Heart right ventricle (tissue), 16 donors: ENCODE measurements at regions not wholly inside any gene's neighbourhood (a gene's known extent, or its start where the extent isn't known, plus 50 kb on each side); places are given as distances from the start of the nearest gene placed in this dataset.

Source experiments
- ATAC-seq, 8 donors: fragments of 200-7000 bp; cut with Tn5 transposase; one replicate each; pipeline ENCODE4 v1.9.1; 2020; ENCODE audit warnings: mild to moderate bottlenecking in 8 of 8, moderate library complexity in 8 of 8, moderate number of reproducible peaks in 1 of 8
- DNase-seq, 2 donors: peaks; one replicate each; pipeline ENCODE4 v3.0.0-alpha.2; 2020
- H3K27ac ChIP-seq, 10 donors: fragments of 200-600 bp; sonication (generic) in 2 of 10; one replicate each; pipeline versions ENCODE4 v1.5.0 to v1.8.0; 2020 to 2022; ENCODE audit warnings: mild to moderate bottlenecking in 3 of 10
- H3K27me3 ChIP-seq, 7 donors: fragments of 200-600 bp; one replicate each; pipeline ENCODE4 v1.8.0; 2021 to 2022; ENCODE audit warnings: mild to moderate bottlenecking in 2 of 7
- H3K36me3 ChIP-seq, 9 donors: fragments of 200-600 bp; sonication (generic) in 1 of 9; one replicate each; pipeline versions ENCODE4 v1.5.0 to v1.8.0; 2020 to 2022; ENCODE audit warnings: mild to moderate bottlenecking in 2 of 9
- H3K4me1 ChIP-seq, 9 donors: fragments of 200-600 bp; sonication (generic) in 1 of 9; one replicate each; pipeline versions ENCODE4 v1.5.0 to v1.8.0; 2020 to 2022; ENCODE audit warnings: mild to moderate bottlenecking in 4 of 9
- H3K4me3 ChIP-seq, 10 donors: fragments of 200-600 bp; sonication (generic) in 2 of 10; one replicate each; pipeline versions ENCODE4 v1.5.0 to v1.8.0; 2020 to 2022; ENCODE audit warnings: mild to moderate bottlenecking in 7 of 10, moderate library complexity in 2 of 10
- H3K9me3 ChIP-seq, 11 donors: fragments of 200-600 bp in 10 of 11; sonication (generic) in 2 of 11; one replicate each; pipeline versions ENCODE4 v1.5.0 to v1.8.0; 2013 to 2022; ENCODE audit warnings: mild to moderate bottlenecking in 2 of 11, control low read depth in 1 of 11, moderate library complexity in 1 of 11
- CTCF ChIP-seq, 9 donors: fragments of 200-600 bp; sonication (generic) in 2 of 9; IDR thresholded peaks; one replicate each; pipeline versions ENCODE4 v1.5.0 to v1.8.0; 2021 to 2022; ENCODE audit warnings: antibody characterized with exemption in 9 of 9, mild to moderate bottlenecking in 5 of 9, moderate library complexity in 1 of 9
- WGBS, 2 donors: extraction: QIAGEN DNeasy Blood & Tissue Kit; methylation state at CpG; one replicate each; pipeline ENCODE4 v1.1.7; 2013; ENCODE audit warnings: inconsistent platforms in 1 of 2; 5-methylcytosine and 5-hydroxymethylcytosine counted together
- intact Hi-C, 10 donors: fragments of 100-400 bp; cut with DNase I; formaldehyde crosslinking; loops; one replicate each; pipeline versions ENCODE4 v1.11.1 to v1.14.2; 2022
- donor health status: Arrhythmogenic right ventricular cardiomyopathy.
- donor health status: ischemic (EF 13 %, LVEDD 7.1; RV severe dilation, severe dysfunction).
- donor health status: healthy with polysubstance abuse.
- donor health status: DM: no; HTN: yes; CAD: no.
- donor health status: DM: no; HTN: no; CAD: no.
- donor health status: ischemic (EF 25% LVEDD 6.9; RV normal size, moderate dysfunction).
- donor health status: ischemic (EF 25% LVEDD 5.7; RV mildly dilated, moderate dysfunction).
- donor health status: healthy.
- donor health status: DM: yes; HTN: yes; CAD: no.
- donor health status: Ischemic cardiomyopathy.
- donor health status: ischemic (EF 35%, LVEDD 5.7; RV mildly dilated, moderate dysfunction).
- donor health status: nonischemic (EF 11% LVEDD 7.7; RV severe dilation, severe dysfunction).
- donor health status: DM: yes; HTN: yes; CAD: no.
- donor health status: PGD.
- donor health status: ischemic (EF 29% LVEDD 5.4; RV normal size, mild dysfunction).
- donor health status: nonischemic (EF 23%, LVEDD 6.1; RV moderate dilation, normal function).

- DNase-seq (no peak), ATAC-seq (no peak)
- WGBS, 2 donors: 35 to 46% methylated on average over 7 of the region's 7 CpGs
- intact Hi-C loops: no loop called here
- no peaks in the 10 kb centered on the region for H3K9me3 ChIP-seq
- no peak overlapping the region for H3K27ac ChIP-seq
- no peak for TF ChIP-seq CTCF (IDR thresholded peaks at IDR 0.05)
- H3K36me3 ChIP-seq: no peaks in the 10 kb centered on the region
- peaks cover 0 to 53% (median 15%) of the 10 kb centered on the region in 7 donors for H3K27me3 ChIP-seq
- peak overlapping the region in 3 of 10 donors; percentile 15 to 34 (median 31) for H3K4me3 ChIP-seq
- H3K4me1 ChIP-seq: peaks cover 0 to 13% (median 2%) of the 10 kb centered on the region in 9 donors
Observed at GRCh38 chr22:26902401-26903029, 245.1 kb downstream of the MIAT start.

- Histone ChIP-seq H3K9me3 (no peaks in the 10 kb centered on the region), H3K4me1 (peaks cover 0 to 13% (median 2%) of the 10 kb centered on the region in 9 donors), H3K27ac (no peak overlapping the region), H3K4me3 (peak overlapping the region in 3 of 10 donors; percentile 15 to 34 (median 31)), H3K27me3 (peaks cover 0 to 53% (median 15%) of the 10 kb centered on the region in 7 donors), H3K36me3 (no peaks in the 10 kb centered on the region)
- intact Hi-C loops: no loop called here
- DNase-seq (no peak), ATAC-seq (peak in 4 of 8 donors; percentile 31 to 46 (median 42))
- no peak for TF ChIP-seq CTCF (IDR thresholded peaks at IDR 0.05)
- 17 to 22% methylated on average over 34 to 36 of the region's 36 CpGs for WGBS, 2 donors
Observed at GRCh38 chr22:26903030-26903856, 245.9 kb downstream of the MIAT start.

GRCh38 chr22:26904483-26904882, 247.1 kb downstream of the MIAT start:
- intact Hi-C loops: no loop called here
- ATAC-seq (no peak), DNase-seq (no peak)
- Histone ChIP-seq H3K27me3 (peaks cover 0 to 53% (median 13%) of the 10 kb centered on the region in 7 donors), H3K27ac (no peak overlapping the region), H3K36me3 (no peaks in the 10 kb centered on the region), H3K4me3 (no peak overlapping the region), H3K9me3 (no peaks in the 10 kb centered on the region), H3K4me1 (peaks cover 0 to 13% (median 2%) of the 10 kb centered on the region in 9 donors)
- 66 to 67% methylated on average over 3 of the region's 3 CpGs for WGBS, 2 donors
- TF ChIP-seq CTCF (IDR thresholded peaks at IDR 0.05): no peak

GRCh38 chr22:26905076-26905475, 247.7 kb downstream of the MIAT start:
- no peak for TF ChIP-seq CTCF (IDR thresholded peaks at IDR 0.05)
- H3K4me3 ChIP-seq: no peak overlapping the region
- H3K9me3 ChIP-seq: no peaks in the 10 kb centered on the region
- H3K36me3 ChIP-seq: no peaks in the 10 kb centered on the region
- DNase-seq (no peak), ATAC-seq (no peak)
- intact Hi-C loops: no loop called here
- no peak overlapping the region for H3K27ac ChIP-seq
- peaks cover 0 to 13% (median 2%) of the 10 kb centered on the region in 9 donors for H3K4me1 ChIP-seq
- H3K27me3 ChIP-seq: peaks cover 0 to 53% (median 9%) of the 10 kb centered on the region in 7 donors
- 78 to 83% methylated on average over 3 of the region's 3 CpGs for WGBS, 2 donors
